BLaER1 treated with 17β-estradiol and CSF1 and Interleukin-3, amounts not matched to agents 10 nM and 100 nM (cell line): ENCODE measurements at regions not wholly inside any gene's neighbourhood (a gene's known extent, or its start where the extent isn't known, plus 50 kb on each side); places are given as distances from the start of the nearest gene placed in this dataset.

Experiments used
- H3K27ac ChIP-seq, 11 experiments: shearing (Covaris generic); formaldehyde crosslinking; 2 replicates each; pipeline ENCODE4 v1.8.1; 2022
- H3K27me3 ChIP-seq, 11 experiments: shearing (Covaris generic); formaldehyde crosslinking; 2 replicates each; pipeline ENCODE4 v1.8.1; 2022
- H3K36me3 ChIP-seq, 11 experiments: shearing (Covaris generic); formaldehyde crosslinking; 2 replicates each; pipeline ENCODE4 v1.8.1; 2022
- H3K4me1 ChIP-seq, 10 experiments: shearing (Covaris generic); formaldehyde crosslinking; 2 replicates each; pipeline ENCODE4 v1.8.1; 2022
- H3K4me2 ChIP-seq, 11 experiments: shearing (Covaris generic); formaldehyde crosslinking; 2 replicates each; pipeline ENCODE4 v1.8.1; 2022
- H3K4me3 ChIP-seq, 10 experiments: shearing (Covaris generic); formaldehyde crosslinking; 2 replicates each; pipeline ENCODE4 v1.8.1; 2022
- H3K9ac ChIP-seq, 11 experiments: shearing (Covaris generic); formaldehyde crosslinking; 2 replicates each; pipeline ENCODE4 v1.8.1; 2022
- H3K9me3 ChIP-seq, 11 experiments: shearing (Covaris generic); formaldehyde crosslinking; replicated peaks in 1 of 11; 2 replicates each; pipeline ENCODE4 v1.8.1; 2022
- H4K20me1 ChIP-seq, 11 experiments: shearing (Covaris generic); formaldehyde crosslinking; 2 replicates each; pipeline ENCODE4 v1.8.1; 2022
- Cebpa-rat ChIP-seq, 11 experiments: shearing (Covaris generic); IDR thresholded peaks; 2 replicates each; pipeline ENCODE4 v1.8.1; 2022

DNA sequence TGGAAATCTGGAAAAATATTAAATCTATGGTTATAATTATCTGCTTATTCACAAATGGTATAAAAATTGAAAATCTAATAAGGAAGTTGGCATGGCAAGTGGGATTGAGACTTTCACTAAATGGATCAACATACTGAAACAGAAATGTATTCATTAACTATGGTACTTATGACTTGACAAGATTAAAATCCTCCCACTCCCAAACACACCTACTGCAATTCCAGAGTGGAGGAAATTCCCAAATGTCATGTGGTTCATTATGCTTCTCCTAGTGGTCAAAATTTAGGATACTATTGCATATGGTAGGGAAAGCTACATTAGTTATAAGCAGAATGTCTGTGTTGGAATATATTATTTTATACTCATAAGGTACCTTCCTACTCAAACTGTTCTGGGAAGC is 265.3 kb upstream of the PRICKLE1 start:
- Histone ChIP-seq H3K36me3 (no peaks in the 10 kb centered on the region), H4K20me1 (no peaks in the 10 kb centered on the region), H3K4me1 (no peaks in the 10 kb centered on the region), H3K27ac (no peak overlapping the region), H3K9ac (no peak overlapping the region), H3K9me3 (no peaks in the 10 kb centered on the region), H3K4me2 (no peak overlapping the region), H3K27me3 (no peaks in the 10 kb centered on the region), H3K4me3 (no peak overlapping the region)
- no peak for TF ChIP-seq Cebpa-rat (IDR thresholded peaks at IDR 0.05)

DNA sequence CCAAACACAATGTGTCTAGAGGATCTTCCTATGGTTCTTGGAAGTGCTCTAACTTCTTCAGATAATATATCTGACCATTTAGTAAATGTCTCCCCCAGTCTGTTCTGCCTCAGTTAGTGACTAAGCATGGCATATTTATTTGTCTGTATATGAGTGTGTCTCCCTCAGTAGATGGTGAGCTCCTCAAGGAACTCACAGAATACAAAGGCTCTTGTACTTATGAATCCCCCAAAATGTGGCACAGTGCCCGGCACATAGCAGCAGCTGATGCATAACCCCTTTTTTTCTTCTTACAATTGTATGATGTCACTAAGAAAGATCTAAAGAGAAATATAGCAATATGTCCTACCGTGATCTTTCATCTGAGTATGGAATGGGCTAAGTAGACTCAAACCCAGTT is 264.7 kb upstream of the PRICKLE1 start:
- Histone ChIP-seq H3K36me3 (no peaks in the 10 kb centered on the region), H3K9me3 (no peaks in the 10 kb centered on the region), H3K27me3 (no peaks in the 10 kb centered on the region), H3K4me2 (no peak overlapping the region), H3K4me1 (no peaks in the 10 kb centered on the region), H3K27ac (no peak overlapping the region), H3K9ac (no peak overlapping the region), H4K20me1 (no peaks in the 10 kb centered on the region), H3K4me3 (no peak overlapping the region)
- TF ChIP-seq Cebpa-rat (IDR thresholded peaks at IDR 0.05): no peak

DNA sequence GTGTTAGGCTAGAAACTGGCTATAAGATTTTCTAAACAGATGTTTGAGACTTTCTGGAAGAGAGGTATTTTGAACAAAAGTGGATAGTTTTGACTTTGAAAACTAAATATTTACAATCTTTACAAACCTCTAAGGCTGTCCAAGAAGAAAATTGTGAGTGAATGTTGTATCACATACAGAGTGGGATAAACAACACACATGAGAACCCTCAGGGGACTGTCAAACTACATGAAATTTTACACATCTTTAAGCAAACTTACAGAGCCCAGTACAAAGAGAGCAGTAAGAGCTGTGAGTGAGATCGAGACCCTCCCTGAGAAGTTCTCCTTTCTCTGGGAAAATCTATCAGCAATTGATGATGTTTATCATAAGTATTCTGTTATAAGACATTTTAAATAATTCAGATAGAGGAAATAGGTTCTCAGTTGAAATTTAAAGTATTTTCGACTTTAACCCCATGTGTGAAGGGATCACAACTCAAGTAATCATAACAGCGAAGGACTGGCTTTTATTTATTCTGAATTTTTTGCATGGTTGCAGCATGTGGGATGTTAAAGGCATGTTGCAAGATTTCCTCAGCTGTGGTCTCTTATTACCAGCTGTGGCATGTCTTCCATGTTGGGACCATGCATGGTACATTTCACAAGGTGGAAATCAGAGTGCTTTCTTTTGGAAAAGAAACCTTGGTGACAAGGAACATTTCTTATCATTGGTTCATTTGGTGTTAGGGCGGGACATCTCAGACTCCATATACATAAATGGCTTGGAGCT is 264.0 kb upstream of the PRICKLE1 start:
- Histone ChIP-seq H3K4me2 (no peak overlapping the region), H3K4me3 (no peak overlapping the region), H4K20me1 (no peaks in the 10 kb centered on the region), H3K36me3 (no peaks in the 10 kb centered on the region), H3K4me1 (no peaks in the 10 kb centered on the region), H3K9ac (no peak overlapping the region), H3K9me3 (no peaks in the 10 kb centered on the region), H3K27ac (no peak overlapping the region), H3K27me3 (no peaks in the 10 kb centered on the region)
- no peak for TF ChIP-seq Cebpa-rat (IDR thresholded peaks at IDR 0.05)

DNA sequence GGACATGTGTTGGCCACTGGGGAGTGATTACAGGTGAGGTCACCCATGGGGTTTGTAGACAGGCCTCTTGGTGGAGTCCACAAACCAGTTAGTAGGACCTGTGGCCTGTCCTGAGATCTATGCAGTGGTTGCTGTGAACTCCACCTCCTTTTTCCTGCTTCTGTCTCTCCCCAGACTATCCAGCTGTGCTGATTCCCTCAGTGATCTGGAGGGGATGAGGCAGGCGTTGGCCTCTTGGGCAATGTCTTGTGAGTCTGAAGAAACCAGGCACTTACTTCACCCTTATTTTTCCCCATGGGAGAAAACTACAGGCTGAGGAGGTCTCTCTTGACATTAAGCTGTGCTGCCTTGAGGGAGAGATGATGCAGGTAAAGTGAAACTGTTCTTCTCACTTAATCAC is 257.2 kb upstream of the PRICKLE1 start:
- no peak for TF ChIP-seq Cebpa-rat (IDR thresholded peaks at IDR 0.05)
- no peaks in the 10 kb centered on the region for H3K27me3 ChIP-seq
- H3K4me2 ChIP-seq: no peak overlapping the region
- no peak overlapping the region for H3K27ac ChIP-seq
- no peaks in the 10 kb centered on the region for H3K4me1 ChIP-seq
- no peak overlapping the region for H3K9ac ChIP-seq
- no peaks in the 10 kb centered on the region for H3K9me3 ChIP-seq
- no peaks in the 10 kb centered on the region for H3K36me3 ChIP-seq
- no peak overlapping the region for H3K4me3 ChIP-seq
- no peaks in the 10 kb centered on the region for H4K20me1 ChIP-seq

DNA sequence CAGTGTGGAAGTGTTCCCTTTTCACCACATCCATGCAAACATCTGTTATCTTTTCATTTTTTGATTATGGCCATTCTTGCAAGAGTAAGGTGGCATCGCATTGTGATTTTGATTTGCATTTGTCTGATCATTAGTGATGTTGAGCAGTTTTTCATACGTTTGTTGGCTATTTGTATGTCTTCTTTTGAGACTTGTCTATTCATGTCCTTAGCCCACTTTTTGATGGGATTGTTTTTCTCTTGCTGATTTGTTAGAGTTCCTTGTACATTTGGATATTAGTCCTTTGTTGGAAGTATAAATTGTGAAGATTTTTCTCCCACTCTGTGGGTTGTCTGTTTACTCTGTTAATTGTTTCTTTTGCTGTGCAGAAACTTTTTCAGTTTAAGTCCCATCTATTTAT is 244.5 kb upstream of the PRICKLE1 start:
- Histone ChIP-seq H3K9ac (no peak overlapping the region), H3K4me2 (no peak overlapping the region), H3K27me3 (no peaks in the 10 kb centered on the region), H3K4me1 (peaks cover 0 to 3% (median 1%) of the 10 kb centered on the region in 10 experiments; a peak in 13 of 20 replicates), H3K9me3 (peaks cover 0 to 5% (median 0%) of the 10 kb centered on the region in 11 experiments; a peak in 1 of 22 replicates), H3K4me3 (no peak overlapping the region), H3K36me3 (no peaks in the 10 kb centered on the region), H3K27ac (no peak overlapping the region), H4K20me1 (no peaks in the 10 kb centered on the region)
- no peak for TF ChIP-seq Cebpa-rat (IDR thresholded peaks at IDR 0.05)

DNA sequence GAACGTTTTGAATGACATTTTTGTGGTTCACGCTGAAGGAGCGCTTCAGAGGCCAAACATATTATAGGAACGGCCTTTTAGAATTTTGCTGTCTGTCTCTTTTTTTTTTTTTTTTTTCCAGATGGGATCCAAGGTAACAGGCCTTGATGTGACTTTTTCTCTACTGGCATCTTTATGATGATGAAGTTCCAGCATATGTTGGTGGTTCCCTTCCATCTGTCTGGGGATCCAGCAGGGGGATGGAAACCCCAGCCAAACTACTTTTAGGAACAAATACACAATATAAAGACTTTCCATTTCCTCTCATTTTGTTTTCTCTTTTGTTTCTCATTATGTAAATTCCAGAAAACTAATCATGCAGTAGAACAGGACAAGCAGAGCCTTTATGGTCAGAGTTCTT is 239.3 kb upstream of the PRICKLE1 start:
- no peak overlapping the region for H3K9ac ChIP-seq
- no peak overlapping the region for H3K27ac ChIP-seq
- no peak overlapping the region for H3K4me2 ChIP-seq
- H3K36me3 ChIP-seq: no peaks in the 10 kb centered on the region
- no peak overlapping the region for H3K4me3 ChIP-seq
- no peaks in the 10 kb centered on the region for H3K4me1 ChIP-seq
- no peaks in the 10 kb centered on the region for H4K20me1 ChIP-seq
- H3K9me3 ChIP-seq: no peaks in the 10 kb centered on the region
- no peak for TF ChIP-seq Cebpa-rat (IDR thresholded peaks at IDR 0.05)
- no peaks in the 10 kb centered on the region for H3K27me3 ChIP-seq

DNA sequence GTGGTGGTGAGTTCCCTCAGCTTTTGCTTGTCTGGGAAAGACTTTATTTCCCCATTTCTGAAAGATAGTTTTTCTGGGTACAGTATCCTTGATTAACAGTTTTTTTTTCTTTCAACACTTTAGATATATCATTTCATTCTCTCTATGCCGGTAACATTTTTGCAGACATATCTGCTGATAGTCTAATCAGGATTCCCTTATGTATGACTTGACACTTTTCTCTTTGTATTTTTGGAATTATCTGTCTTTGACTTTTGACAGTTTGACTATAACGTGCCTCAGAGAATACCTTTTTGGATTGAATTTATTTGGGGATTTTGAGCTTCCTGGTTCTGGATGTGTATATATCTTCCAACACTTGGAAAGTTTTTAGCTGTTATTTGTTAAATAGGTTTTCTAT is 234.8 kb upstream of the PRICKLE1 start:
- Histone ChIP-seq H3K27me3 (no peaks in the 10 kb centered on the region), H3K4me1 (no peaks in the 10 kb centered on the region), H3K9me3 (no peaks in the 10 kb centered on the region), H3K4me3 (no peak overlapping the region), H3K27ac (no peak overlapping the region), H3K4me2 (no peak overlapping the region), H4K20me1 (no peaks in the 10 kb centered on the region), H3K36me3 (no peaks in the 10 kb centered on the region), H3K9ac (no peak overlapping the region)
- no peak for TF ChIP-seq Cebpa-rat (IDR thresholded peaks at IDR 0.05)

DNA sequence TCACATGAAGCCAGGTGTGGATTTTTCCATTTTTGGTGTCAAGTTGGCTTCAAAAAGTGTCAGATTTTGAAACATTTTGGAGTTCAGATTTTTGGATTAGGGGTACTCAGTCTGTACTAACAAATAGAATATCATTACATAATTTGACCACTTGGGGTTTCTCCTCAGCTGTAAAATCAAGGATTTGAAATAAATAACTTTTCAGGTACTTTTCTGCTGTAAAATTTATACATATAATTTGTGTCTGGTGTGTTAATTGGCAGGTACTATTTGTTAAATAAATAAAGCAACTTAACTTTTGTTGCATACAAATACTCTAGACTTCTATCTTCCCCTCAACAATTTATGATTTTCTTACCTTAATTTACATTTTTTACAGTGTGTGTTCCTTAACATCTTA is 234.1 kb upstream of the PRICKLE1 start:
- Histone ChIP-seq H3K4me2 (no peak overlapping the region), H3K36me3 (no peaks in the 10 kb centered on the region), H3K27ac (no peak overlapping the region), H3K9ac (no peak overlapping the region), H3K4me3 (no peak overlapping the region), H3K4me1 (no peaks in the 10 kb centered on the region), H3K27me3 (no peaks in the 10 kb centered on the region), H3K9me3 (no peaks in the 10 kb centered on the region), H4K20me1 (no peaks in the 10 kb centered on the region)
- TF ChIP-seq Cebpa-rat (IDR thresholded peaks at IDR 0.05): no peak

DNA sequence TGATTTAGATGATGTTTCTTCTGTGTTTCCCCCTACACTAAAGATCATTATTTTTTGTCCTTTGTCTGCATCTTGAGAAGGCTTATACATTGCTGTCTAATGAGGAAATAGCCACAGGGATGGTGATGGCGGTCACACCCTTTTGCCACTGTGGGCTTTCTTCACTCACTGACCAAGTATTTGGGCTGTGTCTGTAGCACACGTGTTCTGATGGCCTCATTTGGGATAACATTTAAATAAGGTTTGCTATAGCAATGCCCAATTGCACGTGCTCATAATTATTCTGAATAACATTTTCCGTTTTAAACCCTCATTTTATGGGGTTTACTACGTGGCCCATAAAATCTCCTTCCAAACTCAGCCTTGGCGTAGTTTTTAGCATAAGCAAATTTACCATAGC is 230.3 kb upstream of the PRICKLE1 start:
- no peaks in the 10 kb centered on the region for H3K9me3 ChIP-seq
- H3K4me2 ChIP-seq: no peak overlapping the region
- H4K20me1 ChIP-seq: no peaks in the 10 kb centered on the region
- TF ChIP-seq Cebpa-rat (IDR thresholded peaks at IDR 0.05): no peak
- H3K27me3 ChIP-seq: no peaks in the 10 kb centered on the region
- H3K4me3 ChIP-seq: no peak overlapping the region
- no peaks in the 10 kb centered on the region for H3K4me1 ChIP-seq
- H3K27ac ChIP-seq: no peak overlapping the region
- no peaks in the 10 kb centered on the region for H3K36me3 ChIP-seq
- H3K9ac ChIP-seq: no peak overlapping the region

DNA sequence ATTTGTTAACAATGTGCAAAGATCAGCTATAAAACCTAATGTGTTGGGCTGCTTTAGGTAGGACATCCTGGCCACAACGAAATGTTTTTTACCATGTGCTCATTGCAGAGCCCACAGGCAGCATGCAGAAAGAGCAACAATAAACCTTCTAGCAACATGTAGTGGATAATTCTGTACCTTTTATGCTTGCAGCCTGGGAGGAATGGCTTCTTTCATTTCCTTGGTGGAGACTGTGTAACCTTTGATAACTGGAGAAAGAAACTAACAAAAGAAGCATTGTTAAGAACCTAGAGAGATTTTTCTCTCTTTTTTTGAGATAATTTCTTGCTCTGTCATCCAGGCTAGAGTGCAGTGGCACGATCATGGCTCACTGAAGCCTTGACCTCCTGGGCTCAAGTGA is 225.5 kb upstream of the PRICKLE1 start:
- Histone ChIP-seq H3K9me3 (no peaks in the 10 kb centered on the region), H3K9ac (no peak overlapping the region), H3K4me2 (no peak overlapping the region), H3K36me3 (no peaks in the 10 kb centered on the region), H4K20me1 (no peaks in the 10 kb centered on the region), H3K27me3 (no peaks in the 10 kb centered on the region), H3K4me1 (no peaks in the 10 kb centered on the region), H3K27ac (no peak overlapping the region), H3K4me3 (no peak overlapping the region)
- TF ChIP-seq Cebpa-rat (IDR thresholded peaks at IDR 0.05): no peak
